K562 (cell line): ENCODE measurements at regions not wholly inside any gene's neighbourhood (a gene's known extent, or its start where the extent isn't known, plus 50 kb on each side); places are given as distances from the start of the nearest gene placed in this dataset.

ENCODE experiments used
- ATAC-seq: fragments of 200-7000 bp; cut with Tn5 transposase; 3 replicates; pipeline ENCODE4 v1.9.1; 2020; ENCODE audit warnings: moderate library complexity
- BruUV-seq: library from RNA; stranded (reverse); fragments of 400-500 nt; replicated peaks from 2 replicates; lab custom pipeline; 2021; lab: Mats Ljungman, UMichigan
- CTCF ChIA-PET: fragments of 300-600 bp; formaldehyde crosslinking; extraction: SDS; loops from one replicate; lab custom pipeline; 2021; ENCODE audit warnings: low intra/inter-chr PET ratio; lab: Yijun Ruan, JAX
- POLR2A ChIA-PET: fragments of 300-600, 350-650 bp; sonication (Branson Sonifier 250); formaldehyde crosslinking; extraction: SDS; loops from one replicate; lab custom pipeline; 2021; ENCODE audit warnings: antibody characterized with exemption, inconsistent platforms; lab: Yijun Ruan, JAX
- DNase-seq, 4 experiments: peaks; one replicate each; pipeline versions ENCODE4 v3.0.0 to v3.0.0-alpha.2; 2011 to 2018; ENCODE audit warnings: low spot score in 3 of 4, mixed read lengths in 3 of 4; ENCODE audit errors: extremely low read depth in 1 of 4
- FAIRE-seq: peaks from 2 replicates; lab custom pipeline; 2011; peaks lifted over from hg19 to GRCh38; lab: Jason Lieb, UNC
- H2AFZ ChIP-seq: 2 replicates; pipeline ENCODE4 v1.6.0; 2011; ENCODE audit warnings: low read depth, low read length, control low read depth, inconsistent platforms
- H3K27ac ChIP-seq: fragments of 200-600 bp; 3 replicates; pipeline ENCODE4 v1.8.0; 2011; ENCODE audit warnings: low read depth, mild to moderate bottlenecking, control low read depth, inconsistent platforms, low read length, moderate library complexity, mixed read lengths; ENCODE audit errors: extremely low read depth
- H3K27me3 ChIP-seq, 2 experiments: fragments of 300-600 bp in 1 of 2; 2 replicates in 1 of 2; 3 replicates in 1 of 2; pipeline versions ENCODE4 v1.6.0 to v1.8.0; 2011; ENCODE audit warnings: inconsistent platforms in 2 of 2, low read length in 2 of 2, mild to moderate bottlenecking in 1 of 2, mixed read lengths in 1 of 2, moderate library complexity in 1 of 2; ENCODE audit not compliant: control insufficient read depth in 2 of 2, insufficient read depth in 2 of 2
- H3K36me3 ChIP-seq: fragments of 300-600 bp; 3 replicates; pipeline ENCODE4 v1.8.0; 2011; ENCODE audit warnings: mild to moderate bottlenecking, low read length, inconsistent platforms; ENCODE audit not compliant: control insufficient read depth, insufficient read depth
- H3K4me1 ChIP-seq, 2 experiments: fragments of 200-600 bp in 1 of 2; replicated peaks in 1 of 2; 2 replicates in 1 of 2; 3 replicates in 1 of 2; pipeline versions ENCODE4 v1.5.1 to v1.8.0; 2011; ENCODE audit warnings: inconsistent platforms in 2 of 2, low read length in 2 of 2, mild to moderate bottlenecking in 1 of 2, mixed read lengths in 1 of 2, moderate library complexity in 1 of 2; ENCODE audit not compliant: control insufficient read depth in 2 of 2, insufficient read depth in 2 of 2
- H3K4me2 ChIP-seq: 2 replicates; pipeline ENCODE4 v1.6.1; 2011; ENCODE audit warnings: low read length, control low read depth, inconsistent platforms, mixed read lengths; ENCODE audit not compliant: insufficient read depth
- H3K4me3 ChIP-seq: fragments of 200-600 bp; sonication (generic), shearing (Covaris generic); 2 replicates; pipeline ENCODE4 v1.5.1; 2016; ENCODE audit warnings: control low read depth, inconsistent platforms
- H3K79me2 ChIP-seq: fragments of 200-600 bp; 3 replicates; pipeline ENCODE4 v1.8.0; 2011; ENCODE audit warnings: low read length, inconsistent platforms; ENCODE audit not compliant: control insufficient read depth, insufficient read depth
- H3K9ac ChIP-seq, 2 experiments: 2 replicates each; pipeline versions ENCODE4 v1.6.0 to v1.6.1; 2011; ENCODE audit warnings: low read depth in 2 of 2, low read length in 2 of 2, control low read depth in 1 of 2, inconsistent platforms in 1 of 2, mild to moderate bottlenecking in 1 of 2, mixed read lengths in 1 of 2; ENCODE audit not compliant: insufficient read depth in 1 of 2
- H3K9me1 ChIP-seq: one replicate; pipeline ENCODE4 v1.6.0; 2011; ENCODE audit warnings: inconsistent platforms, mild to moderate bottlenecking, low read length, moderate library complexity; ENCODE audit not compliant: control insufficient read depth, insufficient read depth
- H3K9me3 ChIP-seq: replicated peaks from 2 replicates; pipeline ENCODE4 v1.5.1; 2011; ENCODE audit warnings: low read depth, low read length, inconsistent platforms; ENCODE audit not compliant: control insufficient read depth, insufficient read depth
- H4K20me1 ChIP-seq: replicated peaks from 2 replicates; pipeline ENCODE4 v1.6.1; 2011; ENCODE audit warnings: low read length, inconsistent platforms, mixed read lengths; ENCODE audit not compliant: control insufficient read depth, insufficient read depth
- BACH1 ChIP-seq: fragments of 200-800 bp; sonication (Bioruptor generic); IDR thresholded peaks from 2 replicates; pipeline ENCODE4 v1.6.1; 2016; ENCODE audit warnings: missing genetic modification characterization, missing compliant biosample characterization
- ID3 ChIP-seq, 2 experiments: fragments of 250-450 bp in 1 of 2; fragments of 450-650 bp in 1 of 2; sonication (Bioruptor Pico) in 1 of 2; IDR thresholded peaks; 2 replicates each; pipeline versions ENCODE4 v1.6.1 to v1.8.0; 2016 to 2021; ENCODE audit warnings: mild to moderate bottlenecking in 2 of 2, moderate library complexity in 2 of 2, missing compliant biosample characterization in 1 of 2, missing genetic modification characterization in 1 of 2
- SFPQ ChIP-seq: fragments of 200-400 bp; formaldehyde crosslinking; IDR thresholded peaks from 2 replicates; pipeline ENCODE4 v1.6.1; 2017; ENCODE audit warnings: mild to moderate bottlenecking, low read depth, low read length, moderate library complexity
- whole genome bisulfite sequencing: fragments of 100-300 bp; shearing (Covaris generic); methylation state at CpG from one replicate; pipeline ENCODE4 v1.1.6; 2016; ENCODE audit warnings: low coverage, mixed read lengths; ENCODE audit not compliant: insufficient coverage; ENCODE audit errors: missing lambda C conversion rate; 5-methylcytosine and 5-hydroxymethylcytosine counted together
- in situ Hi-C: fragments of 300-500 bp; cut with MboI; formaldehyde crosslinking; loops from 4 replicates; pipeline ENCODE4 v1.15.0; 2018; ENCODE audit warnings: inconsistent platforms, mixed read lengths
- intact Hi-C: fragments of 100-400 bp; cut with micrococcal nuclease; formaldehyde crosslinking; loops from 2 replicates; pipeline ENCODE4 v1.14.2; 2022

GRCh38 chr20:58577139-58577806 lies 62.1 kb upstream of the APCDD1L start:
- H3K27me3 ChIP-seq = peaks cover 53 to 72% of the 10 kb centered on the region in 2 experiments
- TF ChIP-seq ID3 (CRISPR knock-in tag; IDR thresholded peaks at IDR 0.05) = no peak
- TF ChIP-seq ID3 (tag; IDR thresholded peaks at IDR 0.05) = no peak
- TF ChIP-seq BACH1 = no peak
- TF ChIP-seq SFPQ = no peak
- TF ChIP-seq, all 486 proteins: peak for 0
- Histone ChIP-seq H3K9me3 (no peaks in the 10 kb centered on the region; the same call in 1 of the 2 replicates), H3K4me1 (no peaks in the 10 kb centered on the region; a peak in 1 of 5 replicates), H3K79me2 (no peaks in the 10 kb centered on the region), H3K9me1 (no peaks in the 10 kb centered on the region), H2AFZ (no peak overlapping the region), H3K4me2 (no peak overlapping the region), H3K4me3 (no peak overlapping the region), H4K20me1 (peaks cover 4% of the 10 kb centered on the region; the same call in 1 of the 2 replicates), H3K9ac (no peak overlapping the region), H3K36me3 (no peaks in the 10 kb centered on the region), H3K27ac (no peak overlapping the region)
- in situ Hi-C loops = no loop called here
- no peak for ATAC-seq
- WGBS = 5% methylated on average over 13 of the region's 13 CpGs
- CTCF ChIA-PET = no interaction called here
- no peak for DNase-seq
- no peak for FAIRE-seq
- intact Hi-C loops = no loop called here
- BruUV-seq = no TSS peak
- POLR2A ChIA-PET = interaction anchor here (0.6 kb wide), 1 partner anchor 65 kb away, joined by 3 read pairs; no protein-coding TSS in a partner anchor
